ENCODE measurements at regions not wholly inside any gene's neighbourhood (a gene's known extent, or its start where the extent isn't known, plus 50 kb on each side); places are given as distances from the start of the nearest gene placed in this dataset.
"Not testable (repeated sequence)": the region's sequence is repeated elsewhere in the genome, so short reads cannot be mapped to it uniquely, and the experiment has no call there.

DNA sequence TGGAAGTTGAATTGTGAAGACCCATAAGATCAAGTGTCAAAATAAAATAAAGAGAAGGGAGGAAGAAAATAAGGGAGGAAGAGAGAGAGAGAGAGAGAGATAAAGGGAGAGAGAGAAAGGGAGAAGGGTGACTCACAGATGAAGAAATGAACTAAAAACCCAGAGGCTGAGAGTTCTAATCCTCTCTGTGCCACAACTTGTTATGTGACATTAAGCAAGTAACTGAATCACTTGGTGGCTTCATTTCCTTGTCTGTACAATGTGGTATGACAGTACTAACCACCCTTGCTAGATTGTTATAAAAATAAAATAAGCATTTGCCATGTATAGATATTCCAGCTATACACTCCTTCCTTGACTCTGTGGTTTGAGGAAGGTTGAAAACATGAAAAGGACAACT, 189.0 kb upstream of the FRMD6 start:
- H3K36me3 Mint-ChIP-seq (ENCODE audit: low read depth), result no peaks in the 10 kb centered on the region
- no peak overlapping the region for H3K27ac Mint-ChIP-seq
- H3K27me3 Mint-ChIP-seq, result peaks cover 4% of the 10 kb centered on the region
- CTCF ChIA-PET, result no interaction called here
- ATAC-seq (ENCODE audit: low read depth) (no peak), DNase-seq (no peak)
- H3K9me3 Mint-ChIP-seq, result no peaks in the 10 kb centered on the region
- TF ChIP-seq, protein P1, sequence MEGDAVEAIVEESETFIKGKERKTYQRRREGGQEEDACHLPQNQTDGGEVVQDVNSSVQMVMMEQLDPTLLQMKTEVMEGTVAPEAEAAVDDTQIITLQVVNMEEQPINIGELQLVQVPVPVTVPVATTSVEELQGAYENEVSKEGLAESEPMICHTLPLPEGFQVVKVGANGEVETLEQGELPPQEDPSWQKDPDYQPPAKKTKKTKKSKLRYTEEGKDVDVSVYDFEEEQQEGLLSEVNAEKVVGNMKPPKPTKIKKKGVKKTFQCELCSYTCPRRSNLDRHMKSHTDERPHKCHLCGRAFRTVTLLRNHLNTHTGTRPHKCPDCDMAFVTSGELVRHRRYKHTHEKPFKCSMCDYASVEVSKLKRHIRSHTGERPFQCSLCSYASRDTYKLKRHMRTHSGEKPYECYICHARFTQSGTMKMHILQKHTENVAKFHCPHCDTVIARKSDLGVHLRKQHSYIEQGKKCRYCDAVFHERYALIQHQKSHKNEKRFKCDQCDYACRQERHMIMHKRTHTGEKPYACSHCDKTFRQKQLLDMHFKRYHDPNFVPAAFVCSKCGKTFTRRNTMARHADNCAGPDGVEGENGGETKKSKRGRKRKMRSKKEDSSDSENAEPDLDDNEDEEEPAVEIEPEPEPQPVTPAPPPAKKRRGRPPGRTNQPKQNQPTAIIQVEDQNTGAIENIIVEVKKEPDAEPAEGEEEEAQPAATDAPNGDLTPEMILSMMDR (IDR thresholded peaks at IDR 0.05), result no peak
- H3K4me3 Mint-ChIP-seq, result no peak overlapping the region
- POLR2A ChIA-PET, result no interaction called here
- intact Hi-C loops (cut with micrococcal nuclease), result no loop called here
- no peaks in the 10 kb centered on the region for H3K4me1 Mint-ChIP-seq

DNA sequence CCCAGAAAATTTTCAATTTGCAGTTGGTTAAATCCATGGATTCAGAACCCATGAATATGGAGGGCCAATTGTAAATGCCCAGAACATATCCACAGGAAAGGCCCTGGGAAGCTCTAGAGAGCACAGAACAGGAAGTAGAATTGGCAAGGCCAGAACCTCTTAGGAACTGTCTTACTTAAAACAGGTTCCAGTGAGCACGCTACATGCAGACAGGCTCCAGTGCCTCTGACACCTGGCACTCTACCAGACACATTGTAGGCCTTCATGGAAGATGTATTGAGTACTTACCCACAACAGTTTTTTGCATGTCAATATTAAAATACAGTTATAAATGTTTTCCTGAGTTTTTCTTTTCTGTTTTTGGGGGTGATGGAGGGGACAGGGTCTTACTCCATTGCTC, 188.2 kb upstream of the FRMD6 start:
- no peaks in the 10 kb centered on the region for H3K36me3 Mint-ChIP-seq (ENCODE audit: low read depth)
- H3K9me3 Mint-ChIP-seq, result no peaks in the 10 kb centered on the region
- DNase-seq (no peak), ATAC-seq (ENCODE audit: low read depth) (no peak)
- CTCF ChIA-PET, result no interaction called here
- no peaks in the 10 kb centered on the region for H3K4me1 Mint-ChIP-seq
- H3K27ac Mint-ChIP-seq, result no peak overlapping the region
- no peak overlapping the region for H3K4me3 Mint-ChIP-seq
- H3K27me3 Mint-ChIP-seq, result no peaks in the 10 kb centered on the region
- intact Hi-C loops (cut with micrococcal nuclease), result no loop called here
- TF ChIP-seq, protein P1 (IDR thresholded peaks at IDR 0.05), result no peak
- POLR2A ChIA-PET, result no interaction called here

DNA sequence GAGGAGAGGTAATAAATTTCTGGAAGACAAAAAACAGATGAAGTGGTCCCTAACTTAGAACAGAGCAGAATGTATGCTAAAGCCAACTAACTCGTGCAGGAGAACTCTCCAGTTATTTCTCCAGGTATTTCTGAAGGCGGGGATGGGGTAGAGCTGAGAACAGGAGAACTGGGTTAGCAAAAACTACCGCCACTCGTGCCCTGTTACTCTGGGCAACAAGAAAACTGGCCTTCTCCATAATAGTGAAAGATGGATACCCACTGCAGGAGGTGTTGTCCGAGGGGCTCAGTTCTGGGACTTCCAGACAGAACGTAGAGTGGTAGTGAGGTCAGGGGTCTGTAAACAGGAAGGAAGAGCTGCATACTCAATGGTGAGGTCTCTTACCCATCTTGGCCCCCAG, 187.3 kb upstream of the FRMD6 start:
- CTCF ChIA-PET, result interaction anchor here (0.7 kb wide), 1 partner anchor 369 kb away, joined by 3 read pairs; no protein-coding TSS in a partner anchor
- Mint-ChIP-seq H3K27ac (no peak overlapping the region), H3K27me3 (no peaks in the 10 kb centered on the region), H3K4me3 (no peak overlapping the region), H3K9me3 (no peaks in the 10 kb centered on the region), H3K36me3 (ENCODE audit: low read depth) (no peaks in the 10 kb centered on the region), H3K4me1 (no peaks in the 10 kb centered on the region)
- TF ChIP-seq, protein P1 (IDR thresholded peaks at IDR 0.05), result no peak
- intact Hi-C loops (cut with micrococcal nuclease), result no loop called here
- ATAC-seq (ENCODE audit: low read depth) (no peak), DNase-seq (no peak)
- POLR2A ChIA-PET, result no interaction called here

DNA sequence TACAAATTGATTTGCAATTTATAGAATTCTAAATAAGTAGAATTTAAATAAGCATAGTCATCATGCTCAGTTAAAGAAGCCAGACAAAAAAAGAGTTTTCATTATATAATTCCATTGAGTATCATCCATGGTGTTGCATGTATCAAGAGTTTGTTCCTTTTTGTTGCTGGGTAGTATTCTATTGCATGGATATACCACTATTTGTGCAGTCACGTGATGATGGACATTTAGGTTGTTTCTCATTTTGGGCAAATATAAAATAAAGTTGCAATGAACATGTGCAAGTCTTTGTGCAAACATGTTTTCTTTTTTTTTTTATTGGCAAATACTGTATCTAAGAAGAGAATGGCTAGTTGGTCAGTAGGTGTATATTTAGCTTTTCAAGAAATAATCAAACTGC, 186.2 kb upstream of the FRMD6 start:
- no peaks in the 10 kb centered on the region for H3K36me3 Mint-ChIP-seq (ENCODE audit: low read depth)
- no peak overlapping the region for H3K4me3 Mint-ChIP-seq
- H3K27me3 Mint-ChIP-seq, result no peaks in the 10 kb centered on the region
- DNase-seq, result no peak
- no peak overlapping the region for H3K27ac Mint-ChIP-seq
- TF ChIP-seq, protein P1 (IDR thresholded peaks at IDR 0.05), result no peak
- POLR2A ChIA-PET, result no interaction called here
- no peaks in the 10 kb centered on the region for H3K4me1 Mint-ChIP-seq
- CTCF ChIA-PET, result no interaction called here
- intact Hi-C loops (cut with micrococcal nuclease), result no loop called here
- no peaks in the 10 kb centered on the region for H3K9me3 Mint-ChIP-seq
- ATAC-seq (ENCODE audit: low read depth), result no peak

DNA sequence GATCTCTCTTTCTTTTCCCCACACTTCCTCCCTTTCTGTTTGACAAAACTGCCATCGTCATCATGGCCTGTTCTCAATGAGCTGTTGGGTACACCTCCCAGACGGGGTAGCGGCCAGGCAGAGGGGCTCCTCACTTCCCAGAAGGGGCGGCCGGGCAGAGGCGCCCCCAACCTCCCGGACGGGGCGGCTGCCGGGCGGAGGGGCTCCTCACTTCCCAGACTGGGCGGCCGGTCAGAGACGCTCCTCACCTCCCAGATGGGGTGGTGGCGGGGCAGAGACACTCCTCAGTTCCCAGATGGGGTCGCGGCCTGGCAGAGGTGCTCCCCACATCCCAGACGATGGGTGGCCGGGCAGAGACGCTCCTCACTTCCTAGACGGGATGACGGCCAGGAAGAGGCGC, 184.3 kb upstream of the FRMD6 start:
- POLR2A ChIA-PET; H3K4me3 Mint-ChIP-seq; H3K27me3 Mint-ChIP-seq; H3K27ac Mint-ChIP-seq; H3K4me1 Mint-ChIP-seq; H3K9me3 Mint-ChIP-seq; intact Hi-C loops (cut with micrococcal nuclease); ATAC-seq (ENCODE audit: low read depth); H3K36me3 Mint-ChIP-seq (ENCODE audit: low read depth); DNase-seq; CTCF ChIA-PET: not testable (repeated sequence)

DNA sequence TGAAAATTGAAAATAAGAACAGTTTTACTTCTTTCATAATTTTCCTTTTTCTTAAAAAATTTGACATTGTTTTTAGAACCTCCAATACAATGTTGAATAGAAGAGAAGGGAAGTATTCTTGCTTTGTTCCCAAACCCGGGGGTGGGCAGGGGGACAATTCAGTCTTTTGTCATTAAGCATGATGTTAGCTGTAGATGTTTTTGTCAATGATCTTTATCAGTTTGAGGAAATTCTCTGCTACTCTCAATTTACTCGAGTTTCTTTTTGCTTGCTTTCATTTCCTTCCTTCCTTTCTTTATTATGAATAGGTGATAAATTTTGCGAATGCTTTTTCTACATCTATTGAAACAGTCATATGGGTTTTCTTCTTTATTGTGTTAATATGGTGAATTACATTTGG, 183.2 kb upstream of the FRMD6 start:
- H3K4me1 Mint-ChIP-seq, result no peaks in the 10 kb centered on the region
- CTCF ChIA-PET, result no interaction called here
- no peak for DNase-seq

More for the DNA sequence above, 183.2 kb upstream of the FRMD6 start:
- H3K27me3 Mint-ChIP-seq, result no peaks in the 10 kb centered on the region
- no peak overlapping the region for H3K27ac Mint-ChIP-seq
- TF ChIP-seq, protein P1 (IDR thresholded peaks at IDR 0.05), result no peak
- H3K36me3 Mint-ChIP-seq (ENCODE audit: low read depth), result no peaks in the 10 kb centered on the region
- H3K4me3 Mint-ChIP-seq, result no peak overlapping the region
- ATAC-seq (ENCODE audit: low read depth), result no peak
- POLR2A ChIA-PET, result no interaction called here
- intact Hi-C loops (cut with micrococcal nuclease), result no loop called here
- no peaks in the 10 kb centered on the region for H3K9me3 Mint-ChIP-seq
